ENCODE measurements at regions not wholly inside any gene's neighbourhood (a gene's known extent, or its start where the extent isn't known, plus 50 kb on each side); places are given as distances from the start of the nearest gene placed in this dataset.

GRCh38 chr1:58158016-58158415, 388.5 kb downstream of the OMA1 start:
- TF ChIP-seq, protein P1, sequence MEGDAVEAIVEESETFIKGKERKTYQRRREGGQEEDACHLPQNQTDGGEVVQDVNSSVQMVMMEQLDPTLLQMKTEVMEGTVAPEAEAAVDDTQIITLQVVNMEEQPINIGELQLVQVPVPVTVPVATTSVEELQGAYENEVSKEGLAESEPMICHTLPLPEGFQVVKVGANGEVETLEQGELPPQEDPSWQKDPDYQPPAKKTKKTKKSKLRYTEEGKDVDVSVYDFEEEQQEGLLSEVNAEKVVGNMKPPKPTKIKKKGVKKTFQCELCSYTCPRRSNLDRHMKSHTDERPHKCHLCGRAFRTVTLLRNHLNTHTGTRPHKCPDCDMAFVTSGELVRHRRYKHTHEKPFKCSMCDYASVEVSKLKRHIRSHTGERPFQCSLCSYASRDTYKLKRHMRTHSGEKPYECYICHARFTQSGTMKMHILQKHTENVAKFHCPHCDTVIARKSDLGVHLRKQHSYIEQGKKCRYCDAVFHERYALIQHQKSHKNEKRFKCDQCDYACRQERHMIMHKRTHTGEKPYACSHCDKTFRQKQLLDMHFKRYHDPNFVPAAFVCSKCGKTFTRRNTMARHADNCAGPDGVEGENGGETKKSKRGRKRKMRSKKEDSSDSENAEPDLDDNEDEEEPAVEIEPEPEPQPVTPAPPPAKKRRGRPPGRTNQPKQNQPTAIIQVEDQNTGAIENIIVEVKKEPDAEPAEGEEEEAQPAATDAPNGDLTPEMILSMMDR (IDR thresholded peaks at IDR 0.05; ENCODE audit: insufficient read depth, low read length, poor library complexity, severe bottlenecking): no peak
- no peak for TF ChIP-seq EZH2phosphoT487 (conservative IDR thresholded peaks at IDR 0.05; ENCODE audit: low read length)
